ENCODE measurements at regions not wholly inside any gene's neighbourhood (a gene's known extent, or its start where the extent isn't known, plus 50 kb on each side); places are given as distances from the start of the nearest gene placed in this dataset.

- TF ChIP-seq CTCF (IDR thresholded peaks at IDR 0.05; ENCODE audit: low read length) (no peak), EZH2 (optimal IDR thresholded peaks at IDR 0.05; ENCODE audit: low read depth, low read length) (no peak), EZH2phosphoT487 (IDR thresholded peaks at IDR 0.05; ENCODE audit: low read length) (no peak)
- Histone ChIP-seq H4K20me1 (ENCODE audit: insufficient read depth, low read length) (no peaks in the 10 kb centered on the region), H3K27ac (ENCODE audit: low read length) (no peak overlapping the region), H3K9me3 (replicated peaks; ENCODE audit: insufficient read depth, low read length) (no peaks in the 10 kb centered on the region), H3K27me3 (replicated peaks; ENCODE audit: insufficient read depth, low read length) (peaks cover 63% of the 10 kb centered on the region), H2AFZ (ENCODE audit: low read length) (no peak overlapping the region), H3K36me3 (replicated peaks; ENCODE audit: insufficient read depth, low read length) (no peaks in the 10 kb centered on the region), H3K9ac (ENCODE audit: low read length) (no peak overlapping the region), H3K9me2 (replicated peaks; ENCODE audit: insufficient read depth, low read length) (no peaks in the 10 kb centered on the region), H3F3A (ENCODE audit: insufficient read depth, low read length) (no peaks in the 10 kb centered on the region), H3K4me2 (ENCODE audit: low read depth, low read length) (no peak overlapping the region), H3K79me2 (ENCODE audit: low read length) (no peaks in the 10 kb centered on the region), H3K4me1 (ENCODE audit: low read length) (no peaks in the 10 kb centered on the region), H3K4me3 (ENCODE audit: low read length) (no peak overlapping the region)
- no peak for DNase-seq
Measured at GRCh38 chr1:8091691-8092090, 65.6 kb upstream of the ERRFI1 start.

GRCh38 chr1:8090241-8090702 lies 64.2 kb upstream of the ERRFI1 start:
- H3K36me3 ChIP-seq (replicated peaks; ENCODE audit: insufficient read depth, low read length) = no peaks in the 10 kb centered on the region
- TF ChIP-seq CTCF (IDR thresholded peaks at IDR 0.05; ENCODE audit: low read length) (no peak), EZH2 (optimal IDR thresholded peaks at IDR 0.05; ENCODE audit: low read depth, low read length) (no peak), EZH2phosphoT487 (IDR thresholded peaks at IDR 0.05; ENCODE audit: low read length) (no peak)
- H3K27ac ChIP-seq (ENCODE audit: low read length) = no peak overlapping the region
- no peaks in the 10 kb centered on the region for H4K20me1 ChIP-seq (ENCODE audit: insufficient read depth, low read length)
- no peak for DNase-seq
- no peaks in the 10 kb centered on the region for H3F3A ChIP-seq (ENCODE audit: insufficient read depth, low read length)
- no peak overlapping the region for H3K4me2 ChIP-seq (ENCODE audit: low read depth, low read length)
- H3K9ac ChIP-seq (ENCODE audit: low read length) = no peak overlapping the region
- peaks cover 56% of the 10 kb centered on the region for H3K27me3 ChIP-seq (replicated peaks; ENCODE audit: insufficient read depth, low read length)
- H3K4me1 ChIP-seq (ENCODE audit: low read length) = no peaks in the 10 kb centered on the region
- H3K9me2 ChIP-seq (replicated peaks; ENCODE audit: insufficient read depth, low read length) = no peaks in the 10 kb centered on the region
- H3K79me2 ChIP-seq (ENCODE audit: low read length) = no peaks in the 10 kb centered on the region
- no peak overlapping the region for H2AFZ ChIP-seq (ENCODE audit: low read length)
- no peaks in the 10 kb centered on the region for H3K9me3 ChIP-seq (replicated peaks; ENCODE audit: insufficient read depth, low read length)
- H3K4me3 ChIP-seq (ENCODE audit: low read length) = no peak overlapping the region

- Histone ChIP-seq H3K9ac (ENCODE audit: low read length) (no peak overlapping the region), H3K9me2 (replicated peaks; ENCODE audit: insufficient read depth, low read length) (no peaks in the 10 kb centered on the region), H3K4me3 (ENCODE audit: low read length) (no peak overlapping the region), H3F3A (ENCODE audit: insufficient read depth, low read length) (no peaks in the 10 kb centered on the region), H3K4me1 (ENCODE audit: low read length) (no peaks in the 10 kb centered on the region), H3K4me2 (ENCODE audit: low read depth, low read length) (no peak overlapping the region), H3K36me3 (replicated peaks; ENCODE audit: insufficient read depth, low read length) (no peaks in the 10 kb centered on the region), H4K20me1 (ENCODE audit: insufficient read depth, low read length) (no peaks in the 10 kb centered on the region), H2AFZ (ENCODE audit: low read length) (no peak overlapping the region), H3K9me3 (replicated peaks; ENCODE audit: insufficient read depth, low read length) (no peaks in the 10 kb centered on the region), H3K27ac (ENCODE audit: low read length) (no peak overlapping the region), H3K27me3 (replicated peaks; ENCODE audit: insufficient read depth, low read length) (peaks cover 51% of the 10 kb centered on the region), H3K79me2 (ENCODE audit: low read length) (no peaks in the 10 kb centered on the region)
- no peak for TF ChIP-seq EZH2phosphoT487 (IDR thresholded peaks at IDR 0.05; ENCODE audit: low read length)
- no peak for TF ChIP-seq EZH2 (optimal IDR thresholded peaks at IDR 0.05; ENCODE audit: low read depth, low read length)
- TF ChIP-seq CTCF (IDR thresholded peaks at IDR 0.05; ENCODE audit: low read length) = no peak
- no peak for DNase-seq
Measured at GRCh38 chr1:8089535-8090228, 63.6 kb upstream of the ERRFI1 start.
